Esophagus squamous epithelium (tissue), 4 donors: ENCODE measurements at regions not wholly inside any gene's neighbourhood (a gene's known extent, or its start where the extent isn't known, plus 50 kb on each side); places are given as distances from the start of the nearest gene placed in this dataset.

Source experiments
- CTCF ChIP-seq, 6 experiments: fragments of 450-650 bp in 4 of 6; fragments of 200-600 bp in 2 of 6; sonication (generic) in 2 of 6; IDR thresholded peaks; one replicate each; pipeline ENCODE4 v1.5.1; 2016 to 2019; ENCODE audit warnings: antibody characterized with exemption in 6 of 6, mild to moderate bottlenecking in 4 of 6, moderate library complexity in 4 of 6
- POLR2A ChIP-seq, 4 donors: fragments of 450-650 bp; IDR thresholded peaks; one replicate each; pipeline ENCODE4 v1.6.1; 2017; ENCODE audit warnings: antibody characterized with exemption in 4 of 4, mild to moderate bottlenecking in 4 of 4, moderate library complexity in 3 of 4

DNA sequence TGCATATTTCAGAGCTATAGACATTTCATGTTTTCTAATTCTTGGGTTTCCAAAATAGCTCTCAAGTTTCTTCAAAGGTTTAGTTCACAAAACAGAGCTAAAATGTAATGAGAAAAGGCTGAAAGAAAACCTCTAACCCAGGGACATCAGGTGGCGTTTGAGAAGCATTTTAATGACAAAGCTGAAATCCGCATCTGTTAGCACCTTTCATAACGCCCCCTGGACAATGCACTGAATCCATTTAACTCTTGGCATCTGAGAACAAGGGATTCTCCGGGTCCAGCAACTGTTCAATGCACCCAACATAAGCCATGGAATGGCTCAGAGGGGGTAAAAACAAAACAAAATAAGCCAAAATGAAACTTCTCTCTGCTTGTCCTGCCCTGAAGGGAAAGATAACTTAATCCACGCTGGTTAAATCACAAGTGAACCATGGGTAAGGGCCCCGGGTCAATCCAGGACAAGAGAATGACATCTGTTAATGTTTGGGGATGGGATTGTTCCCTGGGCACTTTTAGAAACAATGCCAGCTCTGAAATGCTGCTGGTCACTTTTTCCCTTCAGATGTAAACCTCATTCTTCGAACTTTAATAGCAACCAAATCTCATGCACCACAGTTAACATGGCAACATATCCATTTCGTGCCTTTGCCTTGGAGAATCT is 466.2 kb upstream of the ADAMTS9 start:
- TF ChIP-seq CTCF (IDR thresholded peaks at IDR 0.05) (no peak), POLR2A (IDR thresholded peaks at IDR 0.05) (no peak)
